ENCODE measurements at regions not wholly inside any gene's neighbourhood (a gene's known extent, or its start where the extent isn't known, plus 50 kb on each side); places are given as distances from the start of the nearest gene placed in this dataset.
"Not testable (repeated sequence)": the region's sequence is repeated elsewhere in the genome, so short reads cannot be mapped to it uniquely, and the experiment has no call there.

DNA sequence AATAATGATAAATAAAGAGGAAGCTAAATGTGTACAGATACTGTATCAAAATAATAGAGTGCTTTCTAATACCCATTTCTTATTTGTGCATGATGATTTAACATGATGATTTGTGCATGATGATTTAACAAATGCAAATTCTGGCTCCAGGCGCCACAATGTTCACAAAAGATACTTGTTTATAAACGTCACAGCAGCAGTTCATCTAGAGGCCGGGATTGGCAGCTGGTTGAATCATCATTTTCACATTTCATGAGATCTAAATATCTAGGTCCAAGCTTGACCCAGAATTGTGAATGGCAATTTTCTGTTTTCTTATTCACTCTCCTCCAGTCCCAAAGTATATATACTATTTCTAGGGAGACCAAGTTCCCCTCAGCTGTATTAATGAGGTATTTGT lies 322.0 kb downstream of the SUCLG1 start:
- intact Hi-C loops (cut with DNase I): no loop called here

DNA sequence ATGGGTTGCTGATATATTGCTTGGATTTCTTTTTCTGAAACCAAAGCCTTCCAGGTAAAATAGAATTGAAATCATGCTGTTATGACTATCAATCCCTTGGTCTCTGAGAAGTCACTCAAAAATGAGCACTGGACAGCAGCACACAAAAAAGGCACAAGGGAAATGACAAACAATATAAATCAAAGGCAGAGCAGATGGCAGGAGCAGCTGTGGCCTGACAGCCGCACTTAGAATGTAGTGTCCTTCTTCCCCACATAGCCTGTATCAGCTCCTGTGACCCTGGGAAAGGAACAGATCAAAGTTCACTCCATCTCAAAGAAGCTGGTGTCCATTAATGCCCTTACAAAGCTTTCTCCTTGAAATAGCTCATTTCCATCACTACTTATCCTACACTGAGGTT lies 326.7 kb downstream of the SUCLG1 start:
- intact Hi-C loops (cut with DNase I): no loop called here
- H3K9me3 ChIP-seq (ENCODE audit: control insufficient read depth, low read length): no peaks in the 10 kb centered on the region
- DNase-seq (no peak), ATAC-seq (no peak)
- H3K27ac ChIP-seq (ENCODE audit: low read length): no peak overlapping the region
- no peak overlapping the region for H3K4me3 ChIP-seq (ENCODE audit: low read length)
- H3K4me1 ChIP-seq (ENCODE audit: control insufficient read depth, insufficient read depth, low read length): no peaks in the 10 kb centered on the region
- WGBS: 37% methylated on average over 1 of the region's 1 CpG
- H3K27me3 ChIP-seq (ENCODE audit: control insufficient read depth, insufficient read depth): no peaks in the 10 kb centered on the region

More for the DNA sequence above, 322.0 kb downstream of the SUCLG1 start:
- DNase-seq (no peak), ATAC-seq (no peak)
- H3K27me3 ChIP-seq (ENCODE audit: control insufficient read depth, insufficient read depth): no peaks in the 10 kb centered on the region
- no peaks in the 10 kb centered on the region for H3K4me1 ChIP-seq (ENCODE audit: control insufficient read depth, insufficient read depth, low read length)
- no peak overlapping the region for H3K27ac ChIP-seq (ENCODE audit: low read length)
- H3K9me3 ChIP-seq (ENCODE audit: control insufficient read depth, low read length): no peaks in the 10 kb centered on the region
- WGBS: 69% methylated on average over 3 of the region's 3 CpGs
- no peak overlapping the region for H3K4me3 ChIP-seq (ENCODE audit: low read length)

DNA sequence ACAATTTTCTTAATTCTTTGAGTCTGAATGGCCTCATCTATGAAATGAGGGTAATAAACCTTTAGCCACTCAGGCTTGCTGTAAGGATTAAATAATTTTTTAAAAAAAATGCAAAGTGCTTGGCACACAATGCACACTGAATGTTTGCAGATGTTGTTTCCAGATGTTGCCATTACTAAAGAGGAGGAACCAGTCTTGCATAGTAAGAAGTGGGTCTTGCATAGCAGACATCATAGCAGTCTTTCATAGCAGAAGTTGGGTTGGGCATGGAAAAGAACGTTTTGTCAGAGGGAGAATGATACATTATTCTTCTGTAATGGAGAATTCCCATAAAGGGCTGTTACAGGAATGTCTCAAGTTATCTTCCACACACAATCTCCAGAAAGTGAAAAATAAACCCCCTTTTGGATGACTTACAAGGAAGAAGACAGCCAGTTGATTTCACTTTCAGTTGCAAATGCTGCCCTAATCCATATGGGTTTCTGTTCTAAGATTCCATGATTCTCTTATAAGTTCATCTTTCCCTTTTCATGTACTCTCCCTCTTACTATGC lies 327.7 kb downstream of the SUCLG1 start:
- Histone ChIP-seq H3K27me3 (ENCODE audit: control insufficient read depth, insufficient read depth) (no peaks in the 10 kb centered on the region), H3K4me3 (ENCODE audit: low read length) (no peak overlapping the region), H3K27ac (ENCODE audit: low read length) (no peak overlapping the region), H3K4me1 (ENCODE audit: control insufficient read depth, insufficient read depth, low read length) (no peaks in the 10 kb centered on the region), H3K9me3 (ENCODE audit: control insufficient read depth, low read length) (no peaks in the 10 kb centered on the region)
- intact Hi-C loops (cut with DNase I): no loop called here
- ATAC-seq (no peak), DNase-seq (no peak)
- WGBS: 38% methylated on average over 1 of the region's 1 CpG

GRCh38 chr2:84129018-84129417 lies 330.1 kb downstream of the SUCLG1 start:
- ATAC-seq: no peak
- Histone ChIP-seq H3K27me3 (ENCODE audit: control insufficient read depth, insufficient read depth) (no peaks in the 10 kb centered on the region), H3K9me3 (ENCODE audit: control insufficient read depth, low read length) (no peaks in the 10 kb centered on the region), H3K4me1 (ENCODE audit: control insufficient read depth, insufficient read depth, low read length) (no peaks in the 10 kb centered on the region), H3K27ac (ENCODE audit: low read length) (no peak overlapping the region), H3K4me3 (ENCODE audit: low read length) (no peak overlapping the region)
- intact Hi-C loops (cut with DNase I): no loop called here
- no peak for DNase-seq
- WGBS: 73% methylated on average over 4 of the region's 4 CpGs

DNA sequence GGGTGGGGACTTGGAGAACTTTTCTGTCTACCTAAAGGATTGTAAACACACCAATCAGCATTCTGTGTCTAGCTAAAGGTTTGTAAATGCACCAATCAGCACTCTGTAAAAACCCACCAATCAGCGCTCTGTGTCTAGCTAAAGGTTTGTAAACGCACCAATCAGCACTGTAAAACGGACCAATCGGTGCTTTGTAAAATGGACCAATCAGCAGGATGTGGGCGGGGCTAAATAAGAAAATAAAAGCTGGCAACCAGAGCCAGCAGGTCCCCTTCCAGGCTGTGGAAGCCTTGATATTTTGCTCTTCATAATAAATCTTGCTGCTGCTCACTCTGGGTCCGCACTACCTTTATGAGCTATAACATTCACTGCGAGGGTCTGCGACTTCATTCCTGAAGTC lies 331.3 kb downstream of the SUCLG1 start:
- H3K4me3 ChIP-seq (ENCODE audit: low read length); H3K9me3 ChIP-seq (ENCODE audit: control insufficient read depth, low read length); DNase-seq; intact Hi-C loops (cut with DNase I); H3K4me1 ChIP-seq (ENCODE audit: control insufficient read depth, insufficient read depth, low read length); ATAC-seq; H3K27me3 ChIP-seq (ENCODE audit: control insufficient read depth, insufficient read depth); H3K27ac ChIP-seq (ENCODE audit: low read length): not testable (repeated sequence)
- 89% methylated on average over 8 of the region's 8 CpGs for WGBS

DNA sequence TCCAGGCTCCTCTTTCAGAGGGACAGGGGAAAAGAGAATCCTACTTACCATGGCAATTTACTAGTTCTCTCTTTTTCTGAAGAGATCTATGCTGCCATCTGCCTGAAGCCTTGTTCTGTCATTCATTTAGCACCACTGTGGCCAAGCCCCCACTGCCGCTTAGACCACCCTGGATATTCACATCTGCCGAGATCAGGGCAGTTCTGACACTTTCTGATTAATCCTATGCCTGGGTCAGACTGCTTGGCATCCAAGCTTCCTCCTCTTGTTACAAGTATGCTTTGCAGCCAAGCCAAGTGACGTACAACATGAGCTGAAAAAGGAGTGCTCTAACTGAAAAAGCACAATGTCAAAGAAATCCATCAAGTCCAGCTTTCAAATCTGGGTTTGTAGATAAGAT lies 332.6 kb downstream of the SUCLG1 start:
- H3K9me3 ChIP-seq (ENCODE audit: control insufficient read depth, low read length): no peaks in the 10 kb centered on the region
- H3K4me3 ChIP-seq (ENCODE audit: low read length): no peak overlapping the region
- intact Hi-C loops (cut with DNase I): no loop called here
- 21% methylated on average over 3 of the region's 3 CpGs for WGBS
- ATAC-seq (no peak), DNase-seq (no peak)
- H3K27me3 ChIP-seq (ENCODE audit: control insufficient read depth, insufficient read depth): no peaks in the 10 kb centered on the region
- H3K4me1 ChIP-seq (ENCODE audit: control insufficient read depth, insufficient read depth, low read length): no peaks in the 10 kb centered on the region
- no peak overlapping the region for H3K27ac ChIP-seq (ENCODE audit: low read length)

- Histone ChIP-seq H3K27me3 (ENCODE audit: control insufficient read depth, insufficient read depth) (no peaks in the 10 kb centered on the region), H3K27ac (ENCODE audit: low read length) (no peak overlapping the region), H3K4me1 (ENCODE audit: control insufficient read depth, insufficient read depth, low read length) (no peaks in the 10 kb centered on the region), H3K4me3 (ENCODE audit: low read length) (no peak overlapping the region), H3K9me3 (ENCODE audit: control insufficient read depth, low read length) (no peaks in the 10 kb centered on the region)
- DNase-seq: no peak
- intact Hi-C loops (cut with DNase I): no loop called here
- no peak for ATAC-seq
- 45% methylated on average over 1 of the region's 1 CpG for WGBS
Measured at GRCh38 chr2:84126084-84126483, 333.0 kb downstream of the SUCLG1 start.

GRCh38 chr2:84116143-84116542 lies 342.9 kb downstream of the SUCLG1 start:
- WGBS: 22% methylated on average over 4 of the region's 4 CpGs
- no peaks in the 10 kb centered on the region for H3K9me3 ChIP-seq (ENCODE audit: control insufficient read depth, low read length)
- H3K4me3 ChIP-seq (ENCODE audit: low read length): no peak overlapping the region
- ATAC-seq: no peak
- no peak overlapping the region for H3K27ac ChIP-seq (ENCODE audit: low read length)
- H3K27me3 ChIP-seq (ENCODE audit: control insufficient read depth, insufficient read depth): no peaks in the 10 kb centered on the region
- no peak for DNase-seq
- H3K4me1 ChIP-seq (ENCODE audit: control insufficient read depth, insufficient read depth, low read length): no peaks in the 10 kb centered on the region
- intact Hi-C loops (cut with DNase I): no loop called here

GRCh38 chr2:84115173-84115857 lies 343.8 kb downstream of the SUCLG1 start:
- intact Hi-C loops (cut with DNase I): no loop called here
- WGBS: 43% methylated on average over 2 of the region's 2 CpGs
- H3K4me3 ChIP-seq (ENCODE audit: low read length): no peak overlapping the region
- H3K9me3 ChIP-seq (ENCODE audit: control insufficient read depth, low read length): no peaks in the 10 kb centered on the region
- no peak for DNase-seq
- H3K27ac ChIP-seq (ENCODE audit: low read length): no peak overlapping the region
- no peaks in the 10 kb centered on the region for H3K27me3 ChIP-seq (ENCODE audit: control insufficient read depth, insufficient read depth)
- no peaks in the 10 kb centered on the region for H3K4me1 ChIP-seq (ENCODE audit: control insufficient read depth, insufficient read depth, low read length)
- no peak for ATAC-seq

- H3K4me1 ChIP-seq (ENCODE audit: control insufficient read depth, insufficient read depth, low read length); H3K9me3 ChIP-seq (ENCODE audit: control insufficient read depth, low read length); H3K27me3 ChIP-seq (ENCODE audit: control insufficient read depth, insufficient read depth); H3K4me3 ChIP-seq (ENCODE audit: low read length); DNase-seq; intact Hi-C loops (cut with DNase I); ATAC-seq; H3K27ac ChIP-seq (ENCODE audit: low read length): not testable (repeated sequence)
- 93% methylated on average over 15 of the region's 15 CpGs for whole genome bisulfite sequencing
Measured at GRCh38 chr2:84103816-84104527, 355.1 kb downstream of the SUCLG1 start.

- ATAC-seq (no peak), DNase-seq (no peak)
- WGBS: 72% methylated on average over 2 of the region's 2 CpGs
- H3K27ac ChIP-seq (ENCODE audit: low read length): no peak overlapping the region
- no peaks in the 10 kb centered on the region for H3K4me1 ChIP-seq (ENCODE audit: control insufficient read depth, insufficient read depth, low read length)
- peaks cover 2% of the 10 kb centered on the region for H3K9me3 ChIP-seq (ENCODE audit: control insufficient read depth, low read length)
- intact Hi-C loops (cut with DNase I): no loop called here
- H3K27me3 ChIP-seq (ENCODE audit: control insufficient read depth, insufficient read depth): no peaks in the 10 kb centered on the region
- no peak overlapping the region for H3K4me3 ChIP-seq (ENCODE audit: low read length)
Measured at GRCh38 chr2:84102274-84102673, 356.8 kb downstream of the SUCLG1 start.
